ENCODE measurements at regions not wholly inside any gene's neighbourhood (a gene's known extent, or its start where the extent isn't known, plus 50 kb on each side); places are given as distances from the start of the nearest gene placed in this dataset.
A peak's percentile ranks its signal among the peaks of the same experiment; 100 is the strongest.

DNA sequence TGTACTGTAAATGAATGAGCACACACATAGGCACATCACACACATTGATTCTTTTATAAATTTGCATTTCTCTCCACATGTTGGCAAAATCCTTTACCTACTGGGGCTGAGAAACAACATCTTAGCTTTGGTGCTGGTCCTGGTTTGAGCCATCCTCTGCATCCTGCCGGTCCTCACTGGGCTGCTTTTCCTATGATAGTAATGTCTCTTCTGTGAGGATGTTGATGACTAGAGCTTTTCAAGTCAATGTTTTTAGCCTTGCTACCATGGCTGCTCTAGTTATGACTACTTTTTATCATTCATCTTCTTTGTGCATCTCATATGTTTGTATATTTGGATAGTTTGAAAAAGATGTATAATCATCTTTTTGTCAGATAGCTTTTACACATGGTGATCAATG lies 280.4 kb upstream of the CD180 start:
- DNase-seq (ENCODE audit: low spot score): no peak

DNA sequence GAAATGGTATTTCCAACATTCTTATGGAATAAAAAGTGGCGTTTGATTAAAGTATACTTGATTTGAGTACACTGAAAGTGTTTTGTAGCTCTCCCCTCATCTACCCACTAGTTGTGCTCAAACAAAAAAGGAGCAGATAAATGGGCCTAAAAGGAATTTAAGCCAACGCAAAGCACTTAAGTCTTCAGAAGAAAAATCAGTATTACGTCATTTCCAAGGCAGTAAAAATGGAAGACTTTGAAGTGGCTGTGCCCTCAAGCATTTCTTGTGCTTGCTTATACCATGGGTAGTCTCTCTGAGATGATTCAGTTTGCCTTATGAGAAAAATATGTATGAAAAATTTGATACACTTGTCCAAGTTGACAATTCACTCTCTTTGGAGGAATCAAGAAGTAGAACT lies 279.9 kb upstream of the CD180 start:
- DNase-seq (ENCODE audit: low spot score): peak; percentile 67

DNA sequence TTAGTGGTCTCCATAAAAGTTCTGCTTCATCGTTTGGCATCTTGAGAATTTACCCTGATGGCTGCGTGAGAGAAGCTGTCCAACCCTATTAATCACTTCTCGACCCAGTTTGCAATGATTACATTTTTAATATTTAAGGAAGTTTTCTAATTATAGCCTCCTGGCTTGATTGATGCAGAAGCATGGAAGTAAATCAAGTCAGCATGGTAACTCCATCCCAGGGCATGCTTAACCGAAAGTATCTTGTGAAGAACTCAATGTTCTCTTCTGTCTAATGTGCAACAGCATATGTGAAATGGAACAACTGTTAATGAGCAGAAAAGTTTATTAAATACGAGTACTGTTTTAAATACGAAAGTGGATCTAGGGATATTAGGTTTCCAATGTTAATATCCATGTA lies 278.9 kb upstream of the CD180 start:
- no peak for DNase-seq (ENCODE audit: low spot score)

DNA sequence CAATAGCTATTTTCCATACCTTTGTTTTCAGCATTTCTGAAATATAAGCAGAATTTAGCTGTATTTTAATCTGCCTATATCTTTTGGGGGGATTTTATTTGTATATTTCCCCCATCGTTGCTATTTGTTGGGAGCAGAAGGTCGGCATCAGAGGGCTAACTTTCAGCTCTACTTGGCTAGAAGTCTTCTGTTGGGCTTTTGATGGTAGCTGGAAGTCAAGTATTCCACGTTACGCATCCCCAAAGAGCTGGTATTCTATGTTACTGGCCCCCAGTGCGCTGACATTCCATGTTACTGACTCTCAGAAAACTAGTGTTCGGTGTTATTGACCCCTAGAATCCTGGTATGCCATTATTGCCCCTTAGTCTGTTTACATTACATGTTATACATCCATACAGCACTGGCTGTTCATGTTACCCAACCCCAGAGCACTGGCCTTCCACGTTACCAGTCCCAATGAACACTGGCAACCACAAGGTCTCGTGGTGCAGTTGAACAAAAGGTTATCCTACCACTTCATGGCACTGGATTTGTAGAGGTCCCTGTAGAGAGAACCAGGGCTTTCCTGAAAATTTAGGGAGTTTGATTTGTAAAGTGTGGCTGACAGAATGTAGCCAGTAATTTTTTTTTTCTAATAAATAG lies 278.1 kb upstream of the CD180 start:
- DNase-seq (ENCODE audit: low spot score): no peak

DNA sequence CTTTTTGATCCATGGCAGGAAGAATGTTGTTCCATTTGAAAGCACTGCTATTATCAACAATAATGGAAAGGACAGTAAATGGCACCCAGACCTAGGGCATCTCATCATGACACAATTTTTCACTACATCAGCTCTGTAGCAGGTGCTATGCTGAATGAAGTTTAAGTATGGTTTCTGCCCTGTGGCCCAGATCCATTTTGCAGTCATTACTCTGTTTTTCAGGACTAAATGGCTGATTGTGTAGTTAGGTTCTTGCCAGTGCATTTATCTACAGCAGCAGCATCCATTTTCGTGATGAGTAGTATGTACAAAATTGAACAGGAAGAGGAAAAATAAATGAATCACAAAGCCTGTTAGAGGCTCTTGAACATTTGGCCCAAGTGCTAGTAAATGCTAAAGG lies 270.5 kb upstream of the CD180 start:
- DNase-seq (ENCODE audit: low spot score): no peak

DNA sequence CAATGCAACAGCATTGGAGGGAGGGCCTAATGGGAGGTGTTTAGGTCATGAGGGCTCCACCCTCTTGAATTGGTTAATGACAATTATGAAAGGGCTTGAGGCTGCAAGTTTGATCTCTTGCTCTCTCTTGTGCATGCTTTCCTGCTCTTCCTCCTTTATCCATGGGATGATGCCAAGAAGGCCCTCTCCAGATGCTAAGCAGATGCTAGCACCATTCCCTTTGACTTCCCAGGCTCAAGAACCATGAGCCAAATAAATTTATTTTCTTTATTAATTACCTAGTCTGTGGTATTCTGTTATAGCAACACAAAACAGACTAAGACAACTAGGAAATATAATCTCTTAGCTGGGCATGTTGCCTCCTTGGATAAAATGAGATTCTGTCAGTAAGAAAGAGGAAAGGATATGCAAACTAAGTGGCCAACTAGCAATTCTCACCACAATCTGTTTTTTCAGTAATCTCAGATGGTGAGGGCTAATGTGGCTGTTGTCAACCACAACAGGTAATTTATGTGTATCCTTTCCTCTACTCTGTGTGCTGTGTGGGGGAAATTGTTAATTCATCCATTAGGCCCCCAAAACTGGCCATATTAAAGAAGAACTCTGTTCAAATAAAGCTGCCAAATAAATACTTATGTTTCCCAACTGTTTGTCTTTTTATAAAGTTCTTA lies 269.1 kb upstream of the CD180 start:
- DNase-seq (ENCODE audit: low spot score): no peak

DNA sequence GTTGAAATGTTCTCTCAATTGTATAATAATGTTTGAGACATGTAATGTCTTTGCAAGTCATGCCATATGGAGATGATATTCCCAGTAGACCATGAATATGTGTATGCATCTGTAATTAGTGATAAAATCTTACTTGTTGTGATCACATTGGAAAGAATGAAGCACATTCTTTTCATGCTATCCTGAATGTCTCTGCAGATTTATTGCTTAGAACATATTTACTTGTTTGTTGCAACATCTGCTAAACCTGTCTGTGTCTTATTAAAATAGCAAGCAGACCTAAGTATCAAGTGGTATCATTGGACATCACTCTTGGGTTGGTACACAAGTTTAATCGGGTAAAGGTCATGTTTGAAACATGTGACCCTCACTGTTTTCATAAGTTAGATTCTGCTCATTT lies 265.5 kb upstream of the CD180 start:
- no peak for DNase-seq (ENCODE audit: low spot score)

DNA sequence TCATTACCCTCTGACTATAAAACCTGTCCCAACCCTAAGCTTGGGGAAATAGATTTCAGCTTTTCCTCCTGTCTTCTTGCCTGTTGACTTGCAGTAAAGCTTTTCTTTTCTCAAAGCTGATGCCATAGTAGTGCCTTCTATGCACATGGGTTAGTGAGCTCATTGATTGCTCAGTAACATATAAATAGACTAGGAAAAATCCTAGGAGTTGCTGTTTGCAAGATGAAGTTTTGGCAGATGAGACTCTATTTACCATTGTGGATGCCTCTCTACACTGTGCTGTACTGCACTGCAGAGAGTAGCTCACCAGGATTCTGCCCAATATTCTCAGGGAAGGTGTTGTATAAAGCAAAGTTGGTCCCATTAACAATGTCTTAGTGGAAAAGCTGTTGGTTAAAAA lies 262.7 kb upstream of the CD180 start:
- no peak for DNase-seq (ENCODE audit: low spot score)

DNA sequence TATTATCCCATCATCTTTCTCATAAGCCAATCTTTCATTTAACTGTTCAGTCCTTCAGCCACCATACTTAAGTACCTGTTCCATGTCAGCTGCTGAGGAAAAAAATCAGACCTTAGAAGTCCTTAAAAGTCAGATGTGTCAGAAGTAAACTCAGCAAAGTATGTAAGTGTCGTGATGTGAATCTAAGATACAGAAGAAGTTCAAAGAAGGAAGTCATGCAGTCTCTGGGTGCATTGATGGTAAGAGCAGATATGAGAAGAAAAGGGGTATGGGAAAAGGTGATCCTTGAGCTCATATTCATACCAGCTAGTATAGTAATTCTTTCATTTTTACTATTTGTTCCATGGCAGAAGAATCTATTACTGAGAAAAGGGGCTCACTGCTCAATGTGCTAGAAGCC lies 259.4 kb upstream of the CD180 start:
- DNase-seq (ENCODE audit: low spot score): peak; percentile 19

DNA sequence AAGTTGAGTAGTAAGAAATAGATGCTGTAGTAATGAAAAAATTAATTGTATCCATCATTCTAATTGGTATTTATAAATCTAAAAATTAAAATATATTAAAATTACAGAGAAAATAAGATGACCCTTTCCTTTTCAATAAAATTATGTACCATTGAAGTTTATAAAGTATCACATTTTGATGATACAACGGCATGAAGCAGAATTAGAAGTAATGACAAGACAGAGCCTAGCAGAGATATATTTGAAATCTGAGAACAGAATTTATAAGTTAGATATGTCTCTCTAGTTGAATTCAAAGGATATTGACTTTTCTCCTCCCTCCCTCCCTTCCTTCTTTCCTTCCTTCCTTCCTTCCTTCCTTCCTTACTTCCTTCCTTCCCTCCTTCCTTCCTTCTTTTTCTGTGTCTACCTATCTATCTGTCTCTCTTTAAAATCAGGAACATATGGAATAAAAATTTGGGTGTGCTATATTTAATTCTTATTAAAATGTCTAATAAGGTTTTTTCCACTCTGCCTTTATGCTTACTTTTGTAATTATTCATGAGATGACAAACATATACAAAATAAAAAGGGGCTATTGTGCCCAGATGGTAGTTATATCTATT lies 258.5 kb upstream of the CD180 start:
- DNase-seq (ENCODE audit: low spot score): no peak

DNA sequence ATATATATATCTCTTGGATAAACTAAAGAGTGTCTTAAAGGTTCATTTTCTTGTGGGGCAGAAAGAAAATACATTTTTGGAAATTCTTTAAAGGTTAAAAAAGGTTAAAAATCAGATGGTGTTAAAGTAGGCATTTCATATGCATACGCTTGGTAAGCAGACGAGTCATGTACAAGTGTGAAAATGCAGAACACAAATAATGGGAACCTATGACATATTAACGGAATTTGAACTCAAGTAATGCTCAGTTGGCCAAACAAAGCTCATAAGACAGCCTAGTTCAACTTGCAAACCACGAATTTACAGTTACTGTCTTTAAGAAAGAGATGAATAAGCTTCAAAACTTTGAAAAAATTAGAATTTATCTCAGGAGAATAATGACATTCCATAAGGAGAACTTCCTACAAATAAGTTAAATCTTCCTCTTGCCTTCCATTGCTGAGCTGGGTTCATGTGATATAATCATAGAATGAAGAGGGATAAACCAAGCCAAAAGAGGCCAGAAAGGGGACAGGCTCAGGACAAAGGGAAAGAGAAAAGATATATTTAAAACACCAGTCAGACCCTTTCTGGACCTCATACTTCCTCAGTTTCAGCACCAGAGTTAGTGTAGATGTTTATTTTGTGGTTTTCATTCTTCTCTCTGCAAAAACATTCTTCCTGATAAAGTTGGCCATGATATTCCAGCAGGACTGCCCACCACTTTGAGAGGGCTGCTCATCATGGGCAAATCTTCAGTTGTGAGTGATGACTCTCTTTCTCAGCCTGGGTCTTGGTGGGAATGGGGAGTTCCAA lies 256.7 kb upstream of the CD180 start:
- no peak for DNase-seq (ENCODE audit: low spot score)

DNA sequence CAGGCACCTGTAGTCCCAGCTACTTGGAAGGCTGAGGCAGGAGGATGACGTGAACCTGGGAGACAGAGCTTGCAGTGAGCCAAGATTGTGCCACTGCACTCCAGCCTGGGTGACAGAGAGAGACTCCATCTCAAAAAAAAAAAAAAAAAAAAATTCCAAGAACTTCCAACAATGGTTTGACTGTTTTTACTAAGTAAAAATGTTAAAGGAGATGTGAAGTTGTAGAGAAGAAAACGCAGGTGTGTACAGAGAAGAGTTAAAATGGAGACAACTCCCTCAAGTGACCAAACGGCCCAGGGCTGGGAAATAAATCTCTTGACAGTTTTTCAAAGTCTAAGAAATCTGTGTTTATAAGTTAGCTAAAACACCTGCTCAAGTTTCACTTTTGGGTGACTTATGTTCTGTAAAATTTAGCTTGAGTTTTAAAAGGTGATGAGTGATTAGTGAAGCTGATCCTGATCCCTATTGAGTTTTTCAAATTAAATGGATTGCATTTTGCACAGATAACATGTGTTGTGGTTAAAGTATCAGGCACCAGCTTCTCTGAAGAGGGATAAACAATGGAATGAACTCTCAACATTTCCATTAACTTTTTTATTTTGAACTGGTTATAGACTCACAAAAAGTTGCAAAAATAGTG lies 255.2 kb upstream of the CD180 start:
- DNase-seq (ENCODE audit: low spot score): peak; percentile 19

DNA sequence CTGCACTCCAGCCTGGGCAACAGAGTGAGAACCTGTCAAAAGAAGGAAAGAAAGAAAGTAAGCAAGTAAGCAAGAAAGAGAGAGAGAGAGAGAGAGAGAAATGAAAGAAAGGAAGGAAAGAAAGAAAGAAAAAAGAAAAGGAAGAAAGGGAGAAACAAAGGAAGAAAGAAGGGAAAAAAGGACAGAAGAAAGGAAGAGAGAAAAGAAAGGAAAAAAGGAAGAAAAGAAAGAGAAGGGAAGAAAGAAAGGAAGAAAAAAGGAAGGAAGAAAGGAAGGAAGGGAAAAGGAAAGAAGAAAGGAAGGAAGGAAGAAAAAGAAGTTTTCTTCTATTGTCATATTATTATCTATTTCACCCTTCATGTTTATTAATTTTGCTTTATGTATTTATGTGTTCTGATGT lies 251.1 kb upstream of the CD180 start:
- no peak for DNase-seq (ENCODE audit: low spot score)

DNA sequence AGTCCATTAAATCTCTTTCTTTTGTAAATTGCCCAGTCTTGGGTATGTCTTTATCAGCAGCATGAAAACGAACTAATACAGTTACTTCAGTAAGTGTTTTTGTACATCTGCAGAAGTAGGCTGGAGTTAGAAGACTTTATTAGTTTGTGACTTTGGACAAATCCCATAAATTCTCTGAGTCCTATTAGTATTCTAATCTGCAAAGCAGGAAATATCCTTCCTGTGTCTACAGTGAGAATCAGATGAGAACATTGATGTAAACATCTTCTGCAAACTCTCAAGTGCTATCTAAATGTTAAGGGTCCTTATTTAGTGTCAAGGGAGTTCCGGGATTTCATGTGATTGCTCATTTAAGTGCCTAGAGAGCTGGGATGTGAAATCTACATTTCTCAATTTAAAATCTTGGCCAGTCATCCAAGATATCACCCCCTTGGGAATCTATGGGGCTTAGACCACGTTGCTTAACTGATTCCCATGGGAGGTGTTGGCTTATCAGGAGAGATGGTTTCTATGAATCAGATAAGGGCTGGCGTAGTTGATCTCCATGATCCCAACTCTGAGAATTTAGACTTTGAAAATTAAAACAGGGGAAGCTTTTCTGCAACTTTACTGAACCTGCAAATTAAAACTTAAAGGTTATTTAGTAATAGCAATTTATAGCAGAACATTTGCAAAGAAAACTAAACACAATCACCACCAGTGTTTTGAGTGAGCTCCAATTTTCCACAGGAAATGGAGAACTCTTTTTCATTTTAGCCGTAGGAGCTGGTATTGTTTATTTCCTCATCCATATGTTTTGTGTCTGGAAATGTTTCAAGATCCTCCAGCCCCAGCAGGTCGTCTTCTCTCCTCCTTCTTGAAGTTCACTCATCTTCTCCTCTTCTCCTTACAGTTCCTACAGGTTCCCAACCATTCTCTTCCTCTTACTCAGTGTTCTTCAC lies 241.6 kb upstream of the CD180 start:
- DNase-seq (ENCODE audit: low spot score): peak; percentile 37

DNA sequence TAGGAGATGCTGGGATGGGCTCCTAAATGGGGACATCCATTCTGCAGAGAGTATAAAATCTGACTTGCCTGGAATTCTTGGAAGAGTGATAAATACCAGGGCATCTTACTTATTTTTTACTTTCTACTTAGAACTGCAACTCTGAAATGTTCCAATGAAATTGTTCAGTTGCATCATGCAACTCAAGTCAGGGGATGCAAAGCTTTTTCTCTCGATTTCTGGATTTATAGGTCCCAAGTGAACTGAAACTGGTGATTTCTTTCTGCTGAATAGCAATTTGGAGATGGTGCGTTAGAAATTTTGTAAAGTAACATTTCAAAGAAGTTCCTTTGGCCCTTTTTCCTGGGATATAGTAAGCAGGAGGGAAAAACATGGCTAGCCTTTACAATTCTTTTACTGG lies 238.4 kb upstream of the CD180 start:
- peak; percentile 45 for DNase-seq (ENCODE audit: low spot score)

DNA sequence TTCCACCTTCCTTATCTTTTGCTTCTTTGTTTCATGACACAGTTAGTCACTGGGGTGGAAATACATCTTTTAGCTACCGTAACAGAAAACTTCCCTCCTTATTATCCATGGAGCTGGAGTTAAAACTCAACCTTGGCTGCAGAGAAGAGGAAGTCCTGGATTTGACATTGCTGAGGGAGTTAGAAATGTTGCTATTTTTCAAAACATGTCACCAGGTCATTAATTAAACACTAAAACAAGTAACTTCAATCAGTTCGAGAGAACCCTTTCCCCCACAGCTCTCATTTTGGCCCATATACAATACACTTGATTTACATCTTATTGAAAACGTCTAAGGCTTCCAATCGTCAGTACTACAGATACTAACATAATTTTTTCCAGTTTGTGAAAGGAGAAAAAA lies 237.9 kb upstream of the CD180 start:
- no peak for DNase-seq (ENCODE audit: low spot score)

DNA sequence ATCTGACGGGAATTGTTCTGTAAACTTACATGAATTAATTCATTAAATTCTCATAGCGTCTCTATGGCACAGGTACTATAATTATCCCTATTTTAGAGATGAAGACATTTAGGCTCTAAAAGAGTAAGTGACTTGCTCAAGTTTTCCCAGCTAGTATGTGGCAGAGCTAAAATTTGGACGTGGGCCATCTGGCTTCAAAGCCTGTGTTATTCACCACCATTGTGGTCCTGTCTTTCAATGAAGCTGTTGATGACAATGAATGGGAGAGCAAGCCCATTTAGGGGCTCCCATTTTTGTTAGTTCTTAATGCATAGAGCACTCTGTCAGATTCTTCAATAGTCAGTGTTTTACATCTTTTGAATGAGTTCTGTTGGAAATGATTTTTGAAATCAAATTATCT lies 236.0 kb upstream of the CD180 start:
- DNase-seq (ENCODE audit: low spot score): no peak

DNA sequence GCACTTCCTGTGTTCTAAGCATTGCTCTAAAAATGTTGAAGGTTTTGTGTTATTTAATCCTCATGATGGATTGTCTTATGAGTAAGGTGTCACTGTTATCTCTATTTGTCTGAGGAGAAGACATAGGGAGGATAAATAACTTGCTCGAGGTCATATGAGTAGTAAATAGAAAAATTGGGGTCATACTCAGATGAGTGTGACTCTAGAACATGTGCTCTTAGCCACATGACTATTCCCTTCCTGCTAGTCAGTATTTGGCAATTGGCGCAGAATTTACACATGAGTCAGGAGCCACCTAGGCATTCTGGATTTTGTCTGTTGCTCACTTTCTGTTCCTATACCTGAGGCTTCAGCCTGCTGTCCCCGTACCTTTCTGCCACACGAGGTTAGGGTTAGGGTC lies 234.6 kb upstream of the CD180 start:
- DNase-seq (ENCODE audit: low spot score): no peak

DNA sequence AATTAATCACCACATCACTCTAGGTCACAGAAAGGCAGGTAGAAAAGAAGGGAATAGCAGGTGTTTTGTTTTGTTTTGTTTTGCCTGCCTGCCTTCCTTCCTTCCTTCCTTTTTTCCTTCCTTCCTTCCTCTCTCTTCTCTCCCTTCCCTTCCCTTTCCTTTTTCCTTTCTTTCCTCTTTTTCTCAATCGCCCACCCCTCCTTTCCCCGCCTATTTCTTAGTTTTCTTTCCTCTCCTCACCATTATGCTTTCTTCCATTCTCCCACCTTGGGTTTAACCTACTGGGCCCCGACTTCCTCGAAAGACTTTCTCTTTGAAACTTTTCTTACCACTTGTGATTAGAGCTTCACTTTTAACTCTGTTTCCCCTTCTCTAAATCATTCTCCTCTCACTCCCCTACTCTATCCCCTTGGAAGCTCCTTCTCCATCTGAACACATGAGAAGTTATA lies 231.3 kb upstream of the CD180 start:
- no peak for DNase-seq (ENCODE audit: low spot score)

DNA sequence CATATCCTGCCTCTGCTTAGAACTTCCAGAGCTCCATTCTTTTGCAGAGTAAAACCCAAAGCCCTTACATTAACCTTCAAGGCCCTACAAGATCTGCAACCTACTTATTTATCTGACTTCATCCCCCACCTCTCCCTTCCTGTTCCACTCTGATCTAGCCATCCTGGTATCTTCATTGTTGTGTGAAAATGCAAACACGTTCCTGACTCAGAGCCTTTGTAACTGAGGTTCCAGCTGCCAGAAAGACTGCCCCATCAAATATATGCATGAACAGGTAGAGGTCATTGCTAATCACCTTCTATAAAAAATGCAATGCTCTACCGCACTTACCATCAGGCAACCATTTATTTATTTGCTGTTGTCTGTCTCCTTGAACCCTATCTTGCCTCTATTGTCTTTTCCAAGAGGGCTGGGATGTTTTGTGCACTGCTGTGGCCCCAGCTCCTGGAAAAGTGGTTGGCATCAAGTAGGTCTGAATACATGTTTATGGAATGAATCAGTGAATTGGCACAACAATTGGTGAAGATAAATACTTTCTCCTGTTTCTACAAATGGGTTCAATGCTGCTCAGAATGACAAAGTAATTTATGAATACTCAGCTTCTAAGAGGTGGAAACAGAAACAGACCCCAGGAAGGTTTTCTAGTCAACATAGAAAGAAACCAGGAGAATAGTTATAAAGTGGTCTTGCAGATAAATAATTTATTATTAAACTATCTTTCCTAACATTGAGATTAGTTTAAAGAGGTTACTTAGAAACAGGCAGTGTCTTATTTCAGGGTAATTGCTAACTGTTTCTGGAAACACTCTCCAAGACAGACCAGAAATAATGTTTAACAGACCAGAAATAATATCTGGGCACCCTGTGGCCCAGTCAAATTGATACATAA lies 230.6 kb upstream of the CD180 start:
- no peak for DNase-seq (ENCODE audit: low spot score)

Measured in umbilical cord (tissue), 1 donor.